NCI-H1092 treated with DMSO at 0.1 percent for 48 hours (cell line): ENCODE measurements at regions not wholly inside any gene's neighbourhood (a gene's known extent, or its start where the extent isn't known, plus 50 kb on each side); places are given as distances from the start of the nearest gene placed in this dataset.

ENCODE experiments used
- DNase-seq: peaks from one replicate; lab custom pipeline; 2025; lab: John Stamatoyannopoulos, UW

DNA sequence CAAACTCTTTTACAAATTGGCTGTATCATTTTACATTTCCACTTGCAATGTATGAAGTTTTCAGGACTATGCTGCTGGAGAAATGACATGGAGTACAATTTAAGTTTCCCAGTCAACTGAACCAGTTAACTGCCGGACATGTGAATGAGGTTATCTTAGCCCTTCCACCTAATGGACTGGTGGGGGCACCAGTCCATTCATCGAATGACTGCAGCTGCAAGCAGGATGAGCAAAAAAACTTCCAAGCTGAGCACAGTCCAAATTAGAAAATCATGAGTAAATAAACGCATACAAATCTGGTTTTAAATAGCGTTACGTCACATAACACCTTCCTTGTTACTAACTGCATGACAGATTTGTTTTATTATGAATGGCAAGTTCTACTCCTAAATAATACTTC lies 1131.5 kb downstream of the PCDH18 start:
- no peak for DNase-seq

DNA sequence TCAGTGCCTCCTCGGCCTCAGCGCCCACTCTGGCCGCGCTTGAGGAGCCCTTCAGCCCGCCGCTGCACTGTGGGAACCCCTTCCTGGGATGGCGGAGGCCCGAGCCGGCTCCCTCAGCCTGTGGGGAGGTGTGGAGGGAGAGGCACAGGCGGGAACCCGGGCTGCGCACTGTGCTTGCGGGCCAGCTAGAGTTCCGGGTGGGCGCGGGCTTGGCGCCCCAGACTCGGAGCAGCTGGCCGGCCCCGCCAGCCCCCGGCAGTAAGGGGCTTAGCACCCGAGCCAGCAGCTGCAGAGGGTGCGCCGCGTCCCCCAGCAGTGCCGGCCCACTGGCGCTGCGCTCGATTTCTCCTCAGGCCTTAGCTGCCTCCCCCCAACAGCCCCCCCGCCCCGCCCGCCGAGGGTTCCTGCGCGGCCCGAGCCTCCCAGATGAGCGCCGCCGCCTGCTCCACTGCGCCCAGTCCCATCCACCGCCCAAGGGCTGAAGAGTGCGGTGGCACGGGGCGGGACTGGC lies 1137.0 kb downstream of the PCDH18 start:
- no peak for DNase-seq

DNA sequence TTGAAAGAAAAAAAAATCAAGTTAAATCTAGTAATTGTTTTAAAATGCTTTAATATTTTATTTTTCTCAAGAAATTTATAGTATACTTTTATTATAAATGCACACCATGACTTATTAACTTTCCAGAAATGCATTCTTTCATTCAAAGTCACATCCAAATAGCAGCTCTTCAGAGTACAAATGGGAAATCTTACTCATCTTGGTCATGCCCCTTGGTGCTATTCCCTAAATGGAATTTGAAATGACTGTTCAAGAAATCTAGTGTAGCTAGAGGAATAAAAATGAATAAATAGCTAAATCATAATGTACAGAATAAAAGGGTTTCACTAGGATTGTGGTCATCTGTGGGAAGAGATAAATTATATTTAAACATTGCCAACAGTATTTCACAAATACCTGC lies 1139.7 kb downstream of the PCDH18 start:
- DNase-seq, result no peak

DNA sequence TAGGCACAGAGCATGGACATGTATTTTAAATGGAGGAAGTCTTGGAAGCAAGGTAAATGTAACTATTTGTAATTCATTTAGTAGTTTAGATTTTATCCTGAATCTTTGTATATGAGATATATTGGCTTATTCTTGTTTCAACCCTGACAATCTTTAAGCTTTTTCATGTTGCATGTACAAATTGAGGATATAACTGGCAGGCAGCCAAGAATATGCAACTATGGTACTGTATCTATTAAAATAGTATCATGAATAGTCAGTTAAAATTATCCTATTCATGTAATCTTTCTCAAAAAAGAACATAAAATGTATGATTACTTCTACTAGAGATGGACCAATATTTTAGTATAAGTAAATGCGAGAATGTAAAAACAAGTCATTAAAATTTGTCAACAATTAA lies 1141.5 kb downstream of the PCDH18 start:
- DNase-seq, result no peak

DNA sequence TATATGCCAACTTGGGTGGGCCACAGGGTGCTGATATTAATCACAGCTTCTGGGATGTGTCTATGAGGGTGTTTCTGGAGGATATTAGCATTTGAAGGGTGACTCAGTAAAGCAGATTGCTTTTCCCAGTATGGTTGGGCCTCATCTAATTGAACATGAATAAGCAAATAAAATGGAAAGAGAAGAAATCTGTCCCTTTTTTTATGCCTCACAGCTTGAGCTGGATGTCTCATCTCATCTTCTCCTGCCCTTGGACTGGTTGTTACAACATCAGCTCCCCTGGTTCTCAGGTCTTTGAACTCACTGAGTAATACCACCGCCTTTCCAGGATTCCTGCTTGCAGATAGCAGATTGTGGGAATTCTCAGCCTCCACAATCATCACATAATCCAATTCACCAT lies 1149.2 kb downstream of the PCDH18 start:
- DNase-seq, result no peak

DNA sequence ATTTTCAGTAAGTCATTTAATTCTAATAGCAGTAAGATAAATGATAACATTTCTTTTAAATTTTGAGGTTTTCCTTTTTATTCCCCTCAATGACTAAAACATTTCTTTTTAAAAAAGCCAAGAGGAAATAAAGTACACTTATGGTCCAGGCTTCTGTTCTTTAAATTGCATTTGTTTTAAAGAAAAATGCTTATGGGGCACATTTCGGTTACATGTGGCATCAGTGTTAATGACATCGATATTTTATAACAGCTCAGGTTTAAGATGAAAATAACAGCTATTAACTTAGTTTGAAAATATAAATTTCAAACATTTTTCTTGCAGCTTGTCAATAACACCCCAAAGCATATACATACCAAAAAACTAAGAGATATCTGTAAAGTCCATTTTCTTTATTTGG lies 1161.1 kb downstream of the PCDH18 start:
- DNase-seq, result no peak

DNA sequence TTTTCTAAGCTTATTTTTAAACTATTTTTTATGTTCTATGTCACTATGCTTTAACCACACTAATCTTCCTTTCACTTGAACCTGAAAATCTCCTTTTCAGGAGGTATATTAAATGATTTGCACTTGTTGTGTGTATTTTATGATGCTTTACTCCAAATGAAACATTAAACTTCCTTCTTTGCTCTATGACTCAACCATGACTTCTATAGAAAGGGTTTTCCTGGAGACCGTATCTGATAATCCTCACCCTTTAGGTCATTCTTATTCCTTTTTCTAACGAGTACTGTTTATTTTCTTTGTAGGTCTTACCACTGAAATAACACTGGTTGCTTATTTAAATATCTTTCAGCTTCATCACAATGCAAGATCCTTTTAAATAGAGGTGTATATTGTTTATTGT lies 1163.2 kb downstream of the PCDH18 start:
- no peak for DNase-seq

DNA sequence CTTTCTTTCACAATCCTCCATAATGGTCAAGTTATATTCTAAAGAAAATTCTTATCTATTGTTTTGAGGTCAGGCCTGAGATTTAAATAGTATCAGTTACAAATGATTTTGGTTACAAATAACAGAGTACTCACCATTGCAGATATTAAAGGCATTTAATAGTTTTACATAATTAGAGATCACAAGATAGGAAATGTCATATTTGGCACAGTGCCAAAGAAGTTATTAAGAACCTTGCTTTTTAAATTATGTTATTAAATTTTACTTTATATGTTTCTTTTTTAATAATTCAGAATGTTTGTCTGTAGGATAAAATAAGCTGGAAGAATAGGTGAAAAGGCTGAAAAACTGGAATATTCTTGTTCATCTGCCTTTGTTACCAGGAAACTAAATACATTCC lies 1174.7 kb downstream of the PCDH18 start:
- DNase-seq, result no peak

DNA sequence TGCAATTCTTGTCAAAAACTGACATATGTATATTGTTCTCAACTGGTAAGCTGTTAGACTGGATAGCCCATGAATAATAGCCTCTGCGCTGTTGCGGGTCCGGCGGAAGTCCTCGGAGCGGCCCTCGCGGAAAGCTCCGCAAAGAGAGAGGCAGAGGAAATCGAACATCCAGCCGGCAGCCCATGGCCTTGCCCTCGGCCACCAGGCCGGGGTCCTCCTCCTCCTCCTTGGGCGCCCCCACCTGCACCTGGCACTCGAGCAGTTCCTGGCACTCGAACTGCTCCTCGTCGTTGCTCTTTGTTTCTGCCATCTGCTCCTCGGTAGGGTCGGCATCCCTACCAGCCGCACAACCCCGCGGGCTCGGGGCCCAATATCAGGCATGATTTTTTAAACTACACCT lies 1176.3 kb downstream of the PCDH18 start:
- DNase-seq, result no peak

DNA sequence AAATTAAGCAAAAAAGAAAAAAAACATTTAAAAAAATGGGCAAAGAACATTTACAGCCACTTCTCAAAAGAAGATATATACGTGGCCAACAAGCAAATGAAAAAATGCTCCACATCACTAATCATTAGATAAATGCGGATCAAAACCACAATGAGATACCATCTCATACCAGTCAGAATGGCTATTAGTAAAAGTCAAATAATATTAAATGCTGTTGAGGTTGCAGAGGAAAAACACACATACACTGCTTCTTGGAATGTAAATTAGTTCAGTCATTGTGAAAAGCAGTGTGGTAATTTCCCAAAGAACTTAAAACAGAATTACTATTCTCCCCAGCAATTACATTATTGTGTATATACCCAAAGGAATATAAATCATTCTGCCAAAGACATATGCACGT lies 1189.0 kb downstream of the PCDH18 start:
- no peak for DNase-seq

DNA sequence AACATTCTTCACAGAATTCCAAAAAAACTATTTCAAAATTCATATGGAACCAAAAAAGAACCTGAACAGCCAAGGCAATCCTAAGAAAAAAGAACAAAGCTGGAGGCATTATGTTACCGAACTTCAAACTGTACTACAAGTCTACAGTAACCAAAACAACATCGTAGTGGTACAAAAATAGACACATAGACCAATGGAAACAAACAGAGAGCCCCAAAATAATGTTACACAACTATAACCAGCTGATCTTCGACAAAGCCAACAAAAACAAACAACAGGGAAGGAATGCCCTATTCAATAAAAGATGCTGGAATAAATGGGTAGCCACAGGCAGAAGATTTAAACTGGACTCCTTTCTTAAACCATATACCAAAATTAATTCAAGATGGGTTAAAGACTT lies 1189.6 kb downstream of the PCDH18 start:
- no peak for DNase-seq

DNA sequence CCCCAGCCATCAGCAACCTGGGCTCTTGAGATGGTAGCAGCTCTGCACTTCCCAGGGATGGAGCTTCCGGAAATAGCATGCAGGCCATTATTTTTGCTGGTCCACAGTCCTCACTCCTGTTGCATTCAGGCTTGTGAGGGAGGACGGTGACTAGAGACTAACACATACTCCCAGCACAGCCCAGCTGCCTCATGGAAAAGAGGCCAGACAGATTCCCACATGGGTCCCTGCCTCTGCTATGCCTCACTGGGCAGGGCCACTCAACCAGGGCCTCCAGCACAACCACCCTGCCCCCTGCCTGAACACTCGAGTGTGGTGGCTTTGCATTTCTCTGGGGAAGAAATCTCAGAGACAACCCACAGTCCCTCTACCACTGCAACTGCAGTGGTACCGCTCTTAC lies 1195.1 kb downstream of the PCDH18 start:
- no peak for DNase-seq

DNA sequence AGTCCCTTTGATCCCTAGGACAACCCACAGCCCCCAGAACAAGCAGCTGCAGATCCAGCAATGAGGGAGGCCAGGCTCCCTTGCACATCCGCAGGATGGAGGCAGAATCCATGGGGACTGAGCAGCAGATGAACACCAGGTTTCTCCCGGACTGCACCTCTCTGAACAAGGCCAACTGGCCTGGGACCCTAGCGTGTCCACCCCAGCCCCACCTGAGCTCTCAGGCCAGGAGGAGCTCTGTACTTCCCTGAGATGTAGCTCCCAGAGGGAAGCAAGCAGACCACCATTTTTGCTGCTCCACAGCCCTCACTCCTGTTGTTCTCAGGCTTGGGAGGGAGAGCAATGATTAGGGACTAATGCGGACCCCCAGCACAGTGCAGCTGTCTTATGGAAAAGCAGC lies 1195.8 kb downstream of the PCDH18 start:
- no peak for DNase-seq

DNA sequence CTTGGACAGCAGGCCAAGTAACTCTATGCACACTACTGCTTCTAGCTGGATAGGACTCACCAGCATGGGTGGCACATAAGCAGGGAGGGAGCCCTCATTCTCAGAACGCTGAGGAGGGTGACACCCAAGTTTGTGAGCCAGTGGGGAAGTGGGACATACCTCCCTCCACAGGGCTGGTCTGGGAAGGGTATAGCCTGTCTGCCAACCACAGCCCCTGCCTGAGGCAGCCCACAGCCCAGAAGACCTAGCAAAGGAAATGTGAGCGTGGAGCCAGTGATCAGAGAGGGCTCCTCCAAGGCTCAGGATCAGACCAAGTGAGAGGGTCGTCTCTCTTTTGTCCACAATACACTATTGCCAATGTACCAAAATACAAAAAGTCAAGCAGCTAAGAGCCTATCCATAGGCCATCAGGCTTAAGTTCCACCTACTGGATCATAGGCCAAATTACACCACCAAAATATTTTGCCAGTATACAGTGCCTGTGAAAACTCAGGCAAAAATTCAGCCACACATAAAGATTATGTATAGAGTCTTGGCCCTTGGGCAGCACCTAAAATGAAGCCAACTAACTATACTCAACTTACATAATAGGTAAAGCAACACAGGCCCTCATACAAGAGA lies 1203.1 kb downstream of the PCDH18 start:
- no peak for DNase-seq

DNA sequence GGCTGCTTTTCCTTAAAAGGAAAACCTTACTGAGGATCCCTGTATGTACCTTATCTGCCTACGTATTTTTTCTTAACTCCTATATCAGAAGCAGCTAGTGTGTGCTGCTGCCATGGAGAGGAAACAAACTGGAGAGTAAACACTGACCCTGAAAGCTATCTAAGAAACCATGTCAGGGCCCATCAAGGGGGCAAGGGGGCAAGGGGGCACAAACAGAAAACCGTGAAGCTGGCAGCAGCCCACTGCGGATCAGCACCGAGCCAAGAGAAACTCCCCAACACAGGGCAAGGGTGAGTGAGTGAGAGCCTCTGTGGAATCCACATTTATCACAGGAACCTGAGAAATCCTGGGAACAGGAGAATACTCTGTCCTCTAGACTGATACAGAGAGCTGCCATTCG lies 1204.2 kb downstream of the PCDH18 start:
- no peak for DNase-seq

DNA sequence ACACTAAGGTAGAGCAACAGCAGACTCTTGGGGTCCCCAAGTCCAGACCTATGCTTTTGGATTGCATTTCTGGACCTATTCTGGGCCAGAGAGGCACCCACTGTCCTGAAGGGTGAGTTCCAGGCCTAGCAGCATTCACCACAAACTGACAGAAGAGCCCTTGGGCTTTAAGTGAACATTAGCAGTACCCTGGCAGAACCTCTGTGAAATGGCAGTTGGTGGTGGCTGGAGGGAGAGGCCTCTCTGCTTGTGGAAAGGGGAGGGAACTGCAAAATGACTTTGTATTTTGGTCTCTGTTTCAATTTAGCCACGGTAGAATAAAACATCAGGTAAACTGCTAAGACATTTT lies 1211.9 kb downstream of the PCDH18 start:
- no peak for DNase-seq

DNA sequence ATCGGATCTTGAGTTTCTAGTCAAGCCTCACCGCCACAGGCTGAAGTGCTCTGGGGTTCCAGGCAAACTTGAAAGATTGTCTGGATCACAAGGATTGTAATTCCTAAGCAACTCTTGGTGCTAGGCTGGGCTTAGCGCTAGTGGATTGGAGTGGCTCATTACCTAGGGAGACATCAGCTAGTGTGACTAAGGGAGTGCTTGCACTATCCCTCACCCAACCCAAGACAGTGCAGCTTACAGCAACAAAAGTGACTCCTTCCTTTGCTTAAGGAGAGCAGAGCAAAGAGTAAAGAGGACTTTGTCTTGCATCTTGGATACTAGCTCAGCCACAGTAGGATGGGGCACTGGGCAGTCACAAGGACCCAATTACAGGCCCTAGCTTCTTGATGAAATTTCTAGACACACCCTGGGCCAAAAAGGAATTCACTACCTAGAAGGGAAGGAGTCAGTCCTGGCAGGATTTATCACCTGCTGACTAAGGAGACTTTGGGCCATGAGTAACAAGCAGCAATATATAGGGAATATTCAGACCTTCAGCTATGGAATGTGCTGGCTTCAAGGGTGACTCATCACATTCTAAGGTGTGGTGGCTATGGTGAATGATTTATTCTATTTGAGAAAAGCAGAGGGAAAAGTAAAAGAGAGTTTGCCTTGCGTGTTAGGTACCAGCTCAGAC lies 1212.4 kb downstream of the PCDH18 start:
- DNase-seq, result no peak

DNA sequence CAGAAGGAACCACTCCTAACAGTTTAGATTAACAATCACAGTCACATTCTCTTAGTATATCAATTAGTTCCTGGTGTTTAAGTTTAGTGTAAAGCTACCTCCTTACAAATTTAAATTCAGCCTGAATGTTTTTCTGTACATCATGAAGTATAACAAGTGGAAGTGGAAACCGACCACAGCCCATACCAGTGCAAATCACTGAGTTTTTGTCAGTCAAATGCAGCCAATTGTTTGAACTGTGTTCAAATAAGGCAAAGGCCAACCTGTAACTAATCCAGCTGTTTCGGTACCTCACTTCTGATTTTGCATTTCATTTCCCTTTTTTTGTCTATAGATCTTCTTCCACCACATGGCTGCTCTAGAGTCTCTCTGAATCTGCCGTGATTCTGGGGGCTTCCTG lies 1215.3 kb downstream of the PCDH18 start:
- no peak for DNase-seq

DNA sequence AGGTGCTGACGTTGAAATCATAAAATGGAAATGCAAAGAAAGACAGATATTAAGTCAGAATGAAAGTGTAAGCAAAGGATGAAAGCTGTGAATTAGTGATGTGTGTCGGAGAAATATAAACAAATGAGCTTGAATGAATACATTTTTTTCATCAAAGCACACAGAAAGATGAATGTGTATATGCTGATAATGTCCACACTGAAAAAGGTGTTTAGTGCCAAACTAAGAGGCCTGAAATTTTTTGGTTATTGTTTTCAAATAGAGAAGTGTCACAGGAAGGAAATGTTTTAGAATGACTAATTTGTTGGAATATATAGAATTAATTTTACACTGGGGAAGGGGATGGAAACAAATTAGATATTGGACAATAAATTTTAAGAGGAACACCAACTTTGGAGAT lies 1217.6 kb downstream of the PCDH18 start:
- no peak for DNase-seq

DNA sequence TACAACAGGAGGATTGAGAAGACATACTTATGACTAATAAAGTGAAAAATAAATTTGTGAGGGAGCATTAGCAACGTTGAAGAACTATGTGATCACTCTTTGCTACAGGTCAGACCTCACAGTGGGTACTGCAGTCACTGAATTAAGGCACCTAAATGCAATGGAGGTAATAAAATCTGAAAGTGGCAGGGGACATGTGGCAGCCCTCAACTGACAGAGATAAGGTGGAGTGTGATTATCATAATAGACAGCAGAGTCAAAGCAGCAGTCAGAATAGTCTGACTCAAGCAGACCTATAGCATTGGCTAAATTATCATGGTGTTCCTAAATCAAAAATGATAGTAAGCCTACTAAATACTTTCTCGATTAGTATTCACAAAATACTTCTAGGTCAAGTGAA lies 1220.5 kb downstream of the PCDH18 start:
- DNase-seq, result no peak

DNA sequence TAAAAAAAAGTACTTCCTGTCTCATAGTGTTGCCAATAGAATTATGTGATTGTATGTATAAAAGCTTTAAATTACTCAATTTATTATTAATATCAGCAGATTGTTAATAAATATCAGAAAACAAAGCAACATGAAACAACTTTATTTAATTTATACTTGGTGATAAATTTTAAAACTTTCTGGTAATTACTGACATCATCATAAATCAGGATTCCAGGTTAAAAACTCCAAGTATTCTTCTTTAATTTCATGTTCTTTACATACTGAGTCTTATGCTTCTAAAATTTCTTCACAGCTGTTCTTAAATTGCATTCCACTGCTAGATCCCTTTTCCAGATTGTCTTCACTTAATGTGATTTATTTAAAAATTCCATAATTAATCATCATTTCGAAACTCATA lies 1224.5 kb downstream of the PCDH18 start:
- no peak for DNase-seq

DNA sequence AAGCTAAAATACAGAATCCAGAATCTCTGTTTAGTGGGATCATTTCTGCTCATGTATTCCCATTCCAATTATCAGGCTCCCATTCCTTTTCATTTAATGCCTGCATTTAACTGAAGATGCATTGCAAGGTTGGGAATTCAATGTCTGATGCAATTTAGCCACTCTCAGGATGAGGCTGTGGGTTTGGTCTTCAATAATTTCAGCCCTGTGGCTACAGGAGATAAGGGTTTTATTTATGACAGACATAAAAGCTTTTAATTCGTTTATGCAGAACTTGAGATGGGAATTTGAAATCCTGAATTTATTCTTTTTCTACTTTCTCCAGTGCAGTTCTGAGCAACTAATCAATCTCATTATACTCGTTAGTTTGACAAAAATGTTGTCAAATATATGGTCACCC lies 1225.9 kb downstream of the PCDH18 start:
- no peak for DNase-seq

DNA sequence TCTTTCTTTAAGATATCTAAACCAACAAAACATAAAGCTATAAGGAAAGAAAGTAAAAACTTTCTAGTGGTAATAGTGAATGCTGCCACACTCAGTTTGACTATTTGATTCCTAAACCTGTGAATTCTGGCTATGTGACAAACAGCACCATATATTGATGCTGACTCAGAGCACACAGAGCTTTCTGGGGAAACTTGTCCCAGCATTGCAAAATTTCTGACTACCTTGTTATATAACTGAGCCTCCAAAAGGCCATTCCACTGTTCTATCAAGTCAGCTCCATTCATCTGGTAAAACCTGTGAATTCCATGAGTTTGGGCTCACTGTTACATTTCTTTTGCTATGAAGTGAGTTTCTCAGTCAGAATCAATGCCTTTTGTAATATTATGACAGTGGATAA lies 1229.7 kb downstream of the PCDH18 start:
- DNase-seq, result no peak
